Activated gamma-delta T cell (primary cell): ENCODE measurements at regions not wholly inside any gene's neighbourhood (a gene's known extent, or its start where the extent isn't known, plus 50 kb on each side); places are given as distances from the start of the nearest gene placed in this dataset.
"Not testable (repeated sequence)": the region's sequence is repeated elsewhere in the genome, so short reads cannot be mapped to it uniquely, and the experiment has no call there.

ENCODE experiments used
- DNase-seq: peaks from one replicate; lab custom pipeline; 2025; lab: John Stamatoyannopoulos, UW

- no peak for DNase-seq
These were observed 643.6 kb downstream of the ETS1 start for GRCh38 chr11:127943763-127944162.

DNA sequence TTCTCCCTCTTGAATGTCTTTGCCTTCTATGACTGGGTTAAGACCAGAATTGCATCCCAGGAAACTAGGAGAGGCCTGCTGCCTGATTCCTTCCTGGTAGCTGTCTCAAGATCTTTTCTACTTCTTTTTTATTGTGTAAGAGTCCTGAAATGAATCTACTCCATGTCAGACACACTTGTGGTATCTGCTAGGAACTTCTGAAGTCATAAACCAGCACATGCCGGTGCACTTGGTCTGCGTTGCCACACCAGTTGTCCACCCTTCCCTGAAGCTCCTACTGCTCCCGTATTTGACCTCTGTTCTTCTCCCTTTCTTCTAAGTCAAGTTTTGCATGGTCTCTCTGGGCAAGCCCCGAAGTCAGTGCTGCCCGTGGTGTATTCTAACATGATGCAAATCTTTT is 644.2 kb downstream of the ETS1 start:
- no peak for DNase-seq

- DNase-seq = not testable (repeated sequence)
These were observed 645.8 kb downstream of the ETS1 start for GRCh38 chr11:127941554-127941953.

DNA sequence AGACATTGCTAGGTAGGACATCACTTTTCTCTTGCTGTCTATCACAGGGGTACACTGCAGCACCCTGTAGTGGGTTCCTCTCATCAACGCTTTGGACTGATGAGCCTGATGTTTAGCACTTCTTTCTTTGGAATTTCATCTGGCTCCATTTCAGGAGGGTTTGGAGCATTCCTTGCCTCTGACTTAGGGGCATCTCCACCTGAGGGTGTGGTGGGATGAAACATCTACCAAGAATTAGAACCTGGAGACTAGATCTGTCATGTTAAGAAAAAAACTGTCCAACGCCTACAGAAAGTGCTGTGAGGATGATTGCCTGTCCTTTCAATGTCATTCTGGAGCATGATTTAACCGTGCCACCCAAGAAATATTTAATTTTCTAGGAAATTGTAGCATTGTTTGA is 648.4 kb downstream of the ETS1 start:
- no peak for DNase-seq

GRCh38 chr11:127935081-127935480 is 652.3 kb downstream of the ETS1 start:
- DNase-seq = no peak

GRCh38 chr11:127933961-127934360 is 653.4 kb downstream of the ETS1 start:
- DNase-seq = not testable (repeated sequence)

DNA sequence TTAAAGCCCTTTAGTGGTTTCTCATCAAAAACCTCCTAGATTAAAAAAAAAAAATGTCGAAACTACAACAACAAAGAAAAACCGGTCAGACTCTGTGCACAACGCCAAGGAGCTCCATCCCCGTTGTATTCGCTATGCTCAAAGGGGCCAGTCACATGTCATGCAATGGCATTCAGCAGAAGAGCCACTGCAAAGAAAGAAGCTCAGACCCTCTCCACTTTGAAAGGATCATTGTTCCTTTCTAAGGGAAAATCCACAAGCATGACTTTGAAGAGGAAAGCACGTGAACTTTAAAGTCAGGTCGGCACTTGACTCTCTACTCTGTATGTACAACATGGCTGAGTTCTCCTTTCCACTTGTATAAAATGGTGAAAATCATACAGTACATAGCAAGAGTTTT is 655.6 kb downstream of the ETS1 start:
- DNase-seq = no peak

- DNase-seq = no peak
These were observed 660.6 kb downstream of the ETS1 start for GRCh38 chr11:127926721-127927120.

- no peak for DNase-seq
These were observed 661.9 kb downstream of the ETS1 start for GRCh38 chr11:127925475-127925874.

DNA sequence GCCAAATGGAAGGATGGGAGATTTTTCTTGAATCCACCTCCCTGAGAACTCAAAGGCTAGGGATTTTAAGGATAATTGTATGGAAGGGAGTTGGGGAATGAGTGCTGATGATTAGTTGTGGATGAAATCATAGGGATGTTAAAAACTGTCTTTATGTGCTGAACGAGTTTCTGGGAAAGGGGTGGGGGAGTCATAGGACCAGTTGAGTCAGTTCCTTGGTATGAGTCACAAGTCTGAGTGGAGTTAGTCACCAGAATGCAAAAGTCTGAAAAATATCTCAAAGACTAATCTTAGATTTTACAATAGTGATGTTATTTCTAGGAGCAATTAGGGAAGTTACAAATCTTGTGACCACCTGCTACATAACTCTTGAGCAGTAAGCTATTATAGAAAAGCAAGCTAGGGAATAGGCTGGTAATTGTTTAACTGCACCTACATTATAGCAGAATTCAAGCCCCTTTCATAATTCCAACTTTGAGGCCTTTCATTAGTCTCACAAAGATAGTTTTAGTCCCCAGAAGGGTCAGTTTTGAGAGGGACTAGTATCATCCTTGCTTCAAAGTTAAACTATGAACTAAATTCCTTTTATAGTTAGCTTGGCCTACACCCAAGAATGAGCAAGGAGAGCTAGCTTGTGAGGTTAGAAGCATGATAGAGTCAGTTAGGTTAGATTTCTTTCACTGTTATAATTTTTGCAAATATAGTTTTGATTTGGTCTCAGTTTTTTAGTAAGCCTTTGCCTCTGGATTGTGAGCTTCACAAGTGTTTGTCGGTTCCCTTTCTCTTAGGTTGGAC is 668.0 kb downstream of the ETS1 start:
- DNase-seq = no peak

- DNase-seq = no peak
These were observed 685.0 kb downstream of the ETS1 start for GRCh38 chr11:127902382-127902781.

GRCh38 chr11:127898422-127899365 is 688.7 kb downstream of the ETS1 start:
- DNase-seq = no peak

GRCh38 chr11:127895776-127896175 is 691.6 kb downstream of the ETS1 start:
- no peak for DNase-seq

- no peak for DNase-seq
These were observed 693.0 kb downstream of the ETS1 start for GRCh38 chr11:127894316-127894715.

- no peak for DNase-seq
These were observed 697.2 kb downstream of the ETS1 start for GRCh38 chr11:127890030-127890615.

DNA sequence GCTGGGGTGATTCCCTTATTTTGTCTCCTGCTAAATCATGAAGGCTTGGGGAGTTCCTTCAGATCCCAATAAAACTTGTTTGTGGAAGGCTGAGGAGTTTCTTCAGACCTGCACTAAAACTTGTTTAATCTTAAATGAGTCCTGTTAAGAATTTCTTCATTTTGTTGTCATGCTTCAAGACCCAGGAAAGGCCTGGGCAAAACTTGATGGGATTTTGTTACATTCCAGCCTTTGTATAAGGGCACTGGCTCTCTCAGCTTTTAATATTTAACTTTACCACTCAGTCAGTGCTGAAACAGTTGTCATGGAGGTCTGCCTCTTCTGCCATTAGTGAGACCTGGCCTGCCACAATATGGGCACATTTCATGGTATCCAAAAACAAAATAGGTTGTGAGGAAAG is 699.0 kb downstream of the ETS1 start:
- no peak for DNase-seq

- DNase-seq = no peak
These were observed 712.2 kb downstream of the ETS1 start for GRCh38 chr11:127875131-127875530.

DNA sequence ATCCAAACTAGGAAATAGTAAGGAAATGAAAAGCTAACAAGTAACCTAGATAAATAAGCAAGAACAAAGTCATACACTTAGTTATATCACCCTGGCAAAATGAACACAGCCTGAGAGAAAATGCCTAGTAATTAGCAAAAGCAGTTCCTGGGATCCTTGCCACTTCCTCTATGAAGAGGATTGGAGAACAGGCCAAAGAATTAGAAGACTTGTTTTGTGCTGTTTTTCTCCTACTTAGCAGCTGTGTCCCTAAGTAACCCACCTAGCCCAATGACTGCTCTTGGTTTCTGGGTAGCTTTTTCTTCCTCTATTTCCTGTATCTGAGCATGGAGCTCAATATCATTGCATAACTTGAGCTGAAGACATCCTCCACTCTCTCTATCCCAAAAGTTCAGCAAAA is 713.9 kb downstream of the ETS1 start:
- DNase-seq = no peak

DNA sequence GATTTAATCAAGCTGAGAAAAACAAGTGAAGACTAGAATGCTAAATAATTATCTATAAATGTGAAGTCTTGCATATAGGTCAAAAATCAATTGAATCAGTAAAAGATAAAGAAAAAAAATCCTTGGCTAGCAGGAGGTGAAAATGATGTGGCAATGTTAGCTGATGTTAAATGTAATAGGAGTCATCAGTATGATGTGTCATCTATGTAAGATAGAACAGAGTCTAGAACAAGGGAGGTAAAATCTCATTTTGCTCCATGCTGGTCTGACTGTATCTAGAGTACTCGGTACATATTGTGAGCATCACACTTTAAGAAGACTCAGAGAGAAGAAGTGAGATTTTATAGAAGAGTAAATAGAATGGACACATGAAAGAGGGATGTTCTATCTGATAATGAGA is 721.2 kb downstream of the ETS1 start:
- DNase-seq = no peak

GRCh38 chr11:127864861-127865260 is 722.5 kb downstream of the ETS1 start:
- no peak for DNase-seq

- DNase-seq = no peak
These were observed 725.0 kb downstream of the ETS1 start for GRCh38 chr11:127862406-127862805.

- no peak for DNase-seq
These were observed 727.4 kb downstream of the ETS1 start for GRCh38 chr11:127859941-127860354.

- no peak for DNase-seq
These were observed 742.5 kb downstream of the ETS1 start for GRCh38 chr11:127844876-127845275.
